ENCODE measurements at regions not wholly inside any gene's neighbourhood (a gene's known extent, or its start where the extent isn't known, plus 50 kb on each side); places are given as distances from the start of the nearest gene placed in this dataset.

GRCh38 chr20:16205507-16205906, 367.7 kb downstream of the KIF16B start:
- ATAC-seq (no peak), FAIRE-seq (no peak), DNase-seq (ENCODE audit: low read depth, low spot score) (no peak)
- in situ Hi-C loops (cut with MboI), result no loop called here
- Histone ChIP-seq H3K36me3 (ENCODE audit: control insufficient read depth in 2 of 2, insufficient read depth in 2 of 2, low read length in 1 of 2) (no peaks in the 10 kb centered on the region), H2AFZ (ENCODE audit: control insufficient read depth, low read depth, low read length) (no peak overlapping the region), H3K4me2 (ENCODE audit: control insufficient read depth, insufficient read depth) (no peak overlapping the region), H3K9ac (ENCODE audit: control insufficient read depth, insufficient read depth, low read length) (no peak overlapping the region), H3K9me3 (replicated peaks; ENCODE audit: control insufficient read depth, insufficient read depth, low read length) (no peaks in the 10 kb centered on the region; the same call in 2 of the 3 replicates), H3K4me3 (no peak overlapping the region), H3K79me2 (ENCODE audit: control insufficient read depth, insufficient read depth, low read length) (no peaks in the 10 kb centered on the region), H3K27me3 (replicated peaks in 1 of 2; ENCODE audit: control insufficient read depth in 2 of 2, insufficient read depth in 2 of 2, low read length in 1 of 2) (no peaks in the 10 kb centered on the region), H3K27ac (ENCODE audit: control insufficient read depth, insufficient read depth) (no peak overlapping the region), H4K20me1 (ENCODE audit: control insufficient read depth, insufficient read depth) (no peaks in the 10 kb centered on the region), H3K4me1 (ENCODE audit: control insufficient read depth, insufficient read depth, low read length) (no peaks in the 10 kb centered on the region)
- no peak for TF ChIP-seq TCF7 (IDR thresholded peaks at IDR 0.05; ENCODE audit: borderline replicate concordance)
- no peak for TF ChIP-seq FOS (IDR thresholded peaks at IDR 0.05; ENCODE audit: borderline replicate concordance, extremely low read depth, insufficient read length)
- no peak for TF ChIP-seq ZNF592 (IDR thresholded peaks at IDR 0.05)
- no peak for TF ChIP-seq SKIL (IDR thresholded peaks at IDR 0.05; ENCODE audit: low read depth, poor library complexity, severe bottlenecking)
- TF ChIP-seq SPI1 (IDR thresholded peaks at IDR 0.05; ENCODE audit: borderline replicate concordance, insufficient read depth, low read depth, low read length), result no peak
- no peak for TF ChIP-seq RCOR1 (conservative IDR thresholded peaks at IDR 0.05; ENCODE audit: low read depth, low read length)
- no peak for TF ChIP-seq STAT3 (IDR thresholded peaks at IDR 0.05; ENCODE audit: low read depth, low read length)
- no peak for TF ChIP-seq CHD4 (IDR thresholded peaks at IDR 0.05)
- no peak for TF ChIP-seq MEF2B (IDR thresholded peaks at IDR 0.05; ENCODE audit: partially characterized antibody, poor library complexity, severe bottlenecking)
- POLR2A ChIA-PET, result interaction anchor here (0.7 kb wide), 1 partner anchor 31 kb away, joined by 4 read pairs; no protein-coding TSS in a partner anchor
- SMC1A ChIA-PET (ENCODE audit: uncharacterized antibody, unreplicated experiment), result no interaction called here
- intact Hi-C loops (cut with micrococcal nuclease; ENCODE audit: unreplicated experiment), result no loop called here
- CTCF ChIA-PET, result interaction anchor here (0.6 to 1.2 kb wide), 2 partner anchors 13 to 225 kb away, joined by 3 to 4 read pairs; no protein-coding TSS in a partner anchor
- WGBS (ENCODE audit: insufficient coverage, insufficient replicate concordance, low lambda C conversion rate, missing lambda C conversion rate), result 18% methylated on average over 2 of the region's 2 CpGs
- RAD21 ChIA-PET (ENCODE audit: unreplicated experiment), result no interaction called here
- no TSS peak for BruUV-seq (replicated peaks)
